GM12892 (cell line): ENCODE measurements at regions not wholly inside any gene's neighbourhood (a gene's known extent, or its start where the extent isn't known, plus 50 kb on each side); places are given as distances from the start of the nearest gene placed in this dataset.

Source experiments
- POLR2A ChIP-seq: IDR thresholded peaks from 2 replicates; pipeline ENCODE4 v1.6.1; 2011; ENCODE audit warnings: low read depth, low read length, control low read depth
- POLR2AphosphoS5 ChIP-seq: IDR thresholded peaks from 2 replicates; pipeline ENCODE4 v1.6.1; 2011; ENCODE audit warnings: low read depth, low read length, control low read depth
- TAF1 ChIP-seq: IDR thresholded peaks from 2 replicates; pipeline ENCODE4 v1.6.1; 2011; ENCODE audit warnings: low read depth, mild to moderate bottlenecking, control low read depth, low read length, borderline replicate concordance

DNA sequence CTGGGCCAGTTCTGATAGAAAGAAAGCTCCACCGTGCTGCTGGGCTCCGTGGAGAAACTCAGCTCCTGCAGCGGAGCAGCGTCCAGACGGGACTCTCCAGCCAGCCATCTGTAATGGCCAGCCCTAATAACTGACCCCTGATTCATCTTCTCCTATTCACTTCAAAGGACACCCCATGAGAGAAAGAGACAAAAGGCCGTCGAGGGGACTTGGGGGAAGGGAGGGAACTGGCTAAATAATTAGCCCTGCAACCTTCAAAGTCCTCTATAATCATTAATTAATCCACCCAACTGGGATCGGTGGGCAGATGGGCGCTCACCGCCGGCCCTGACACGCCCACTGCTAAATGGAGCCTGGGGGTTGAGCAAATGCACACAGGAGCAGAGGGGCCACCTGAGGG lies 512.4 kb downstream of the CD83 start:
- TF ChIP-seq POLR2A (no peak), TAF1 (no peak), POLR2AphosphoS5 (no peak)
